Endothelial cell of umbilical vein (primary cell): ENCODE measurements at regions not wholly inside any gene's neighbourhood (a gene's known extent, or its start where the extent isn't known, plus 50 kb on each side); places are given as distances from the start of the nearest gene placed in this dataset.

Source experiments
- EZH2 ChIP-seq: IDR thresholded peaks from 2 replicates; pipeline ENCODE4 v1.6.1; 2012; ENCODE audit warnings: borderline replicate concordance, low read depth, mild to moderate bottlenecking, moderate library complexity, low read length, inconsistent platforms; ENCODE audit not compliant: severe bottlenecking
- JUN ChIP-seq: IDR thresholded peaks from 2 replicates; pipeline ENCODE4 v1.6.1; 2011; ENCODE audit warnings: borderline replicate concordance, low read depth; ENCODE audit not compliant: insufficient read length, insufficient read depth
- MYC ChIP-seq: IDR thresholded peaks from one replicate; pipeline ENCODE4 v1.6.1; 2011; ENCODE audit warnings: mild to moderate bottlenecking, low read depth, low read length
- POLR2A ChIP-seq: IDR thresholded peaks from 2 replicates; pipeline ENCODE4 v1.6.1; 2012; ENCODE audit warnings: low read depth, mild to moderate bottlenecking, control low read depth, low read length
- TF ChIP-seq, protein P1 (sequence below), 2 donors: IDR thresholded peaks; 1 replicate in 1 of 2; 2 replicates in 1 of 2; pipeline ENCODE4 v1.5.1; 2011; ENCODE audit warnings: low read length in 2 of 2, mild to moderate bottlenecking in 2 of 2, moderate library complexity in 2 of 2, control low read depth in 1 of 2, inconsistent platforms in 1 of 2, low read depth in 1 of 2; ENCODE audit not compliant: insufficient read depth in 1 of 2; ENCODE audit errors: extremely low read depth in 1 of 2

DNA sequence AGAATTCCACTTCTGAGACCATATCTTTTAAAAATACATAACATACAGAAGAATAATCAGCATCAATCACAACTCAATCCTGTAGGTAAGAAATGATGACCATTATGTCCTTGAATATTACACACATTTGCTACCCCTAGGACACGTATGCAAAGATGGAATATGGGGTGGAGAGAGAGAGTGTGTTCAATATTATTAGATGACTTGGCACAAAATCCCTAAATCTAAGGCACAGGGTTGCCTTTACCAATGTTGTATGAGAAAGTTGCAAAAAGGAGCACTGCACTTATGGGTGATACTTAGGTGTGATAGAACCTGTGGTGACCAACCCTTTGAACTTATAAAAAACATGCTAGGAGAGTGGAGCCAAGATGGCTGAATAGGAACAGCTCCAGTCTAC is 326.2 kb upstream of the FSHR start:
- no peak for TF ChIP-seq MYC
- TF ChIP-seq, protein P1, sequence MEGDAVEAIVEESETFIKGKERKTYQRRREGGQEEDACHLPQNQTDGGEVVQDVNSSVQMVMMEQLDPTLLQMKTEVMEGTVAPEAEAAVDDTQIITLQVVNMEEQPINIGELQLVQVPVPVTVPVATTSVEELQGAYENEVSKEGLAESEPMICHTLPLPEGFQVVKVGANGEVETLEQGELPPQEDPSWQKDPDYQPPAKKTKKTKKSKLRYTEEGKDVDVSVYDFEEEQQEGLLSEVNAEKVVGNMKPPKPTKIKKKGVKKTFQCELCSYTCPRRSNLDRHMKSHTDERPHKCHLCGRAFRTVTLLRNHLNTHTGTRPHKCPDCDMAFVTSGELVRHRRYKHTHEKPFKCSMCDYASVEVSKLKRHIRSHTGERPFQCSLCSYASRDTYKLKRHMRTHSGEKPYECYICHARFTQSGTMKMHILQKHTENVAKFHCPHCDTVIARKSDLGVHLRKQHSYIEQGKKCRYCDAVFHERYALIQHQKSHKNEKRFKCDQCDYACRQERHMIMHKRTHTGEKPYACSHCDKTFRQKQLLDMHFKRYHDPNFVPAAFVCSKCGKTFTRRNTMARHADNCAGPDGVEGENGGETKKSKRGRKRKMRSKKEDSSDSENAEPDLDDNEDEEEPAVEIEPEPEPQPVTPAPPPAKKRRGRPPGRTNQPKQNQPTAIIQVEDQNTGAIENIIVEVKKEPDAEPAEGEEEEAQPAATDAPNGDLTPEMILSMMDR (IDR thresholded peaks at IDR 0.05; ENCODE audit: extremely low read depth in 1 of 2, insufficient read depth in 1 of 2, low read depth in 1 of 2, low read length in 2 of 2) = no peak
- TF ChIP-seq EZH2 = no peak
- TF ChIP-seq POLR2A = no peak
- TF ChIP-seq JUN = no peak
